GM19239 (cell line): ENCODE measurements at regions not wholly inside any gene's neighbourhood (a gene's known extent, or its start where the extent isn't known, plus 50 kb on each side); places are given as distances from the start of the nearest gene placed in this dataset.

Experiments used
- DNase-seq: peaks from one replicate; pipeline ENCODE4 v3.0.0; 2011; ENCODE audit warnings: low spot score; ENCODE audit not compliant: insufficient read length
- FAIRE-seq: peaks from 2 replicates; lab custom pipeline; 2011; peaks lifted over from hg19 to GRCh38; lab: Jason Lieb, UNC

DNA sequence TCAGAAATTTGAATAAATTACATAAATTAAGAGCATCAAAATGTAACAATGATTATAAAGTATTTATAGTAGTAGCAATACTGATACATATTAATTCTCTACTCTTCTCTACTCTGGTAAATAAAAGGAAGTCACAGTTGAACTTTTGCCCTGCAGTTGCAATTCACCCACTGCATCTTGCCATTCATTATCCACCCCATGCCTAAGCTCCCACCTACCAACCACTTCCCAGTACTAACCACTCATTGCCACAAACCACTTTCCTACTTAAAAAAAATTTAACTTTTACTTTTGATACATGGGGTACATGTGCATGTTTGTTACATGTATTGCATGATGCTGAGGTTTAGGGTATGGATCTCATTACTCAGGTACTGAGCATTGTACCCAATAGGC, 174.0 kb downstream of the RASSF9 start:
- no peak for DNase-seq
- no peak for FAIRE-seq

DNA sequence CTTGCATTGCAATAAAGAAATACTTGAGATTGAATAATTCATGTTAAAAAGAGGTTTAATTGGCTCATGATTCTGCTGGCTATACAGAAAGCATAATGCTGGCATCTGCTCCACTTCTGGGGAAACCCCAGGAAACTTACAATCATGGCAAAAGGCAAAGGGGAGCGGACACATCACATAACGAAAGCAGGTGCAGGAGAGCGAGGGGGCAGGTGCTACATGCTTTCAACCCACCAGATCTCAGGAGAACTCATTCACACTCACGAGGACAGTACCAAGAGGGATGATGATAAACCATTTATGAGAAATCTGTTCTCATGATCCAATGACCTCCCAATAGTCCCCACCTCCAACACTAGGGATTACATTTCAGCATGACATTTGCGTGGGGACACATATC, 172.6 kb downstream of the RASSF9 start:
- FAIRE-seq (no peak), DNase-seq (no peak)

DNA sequence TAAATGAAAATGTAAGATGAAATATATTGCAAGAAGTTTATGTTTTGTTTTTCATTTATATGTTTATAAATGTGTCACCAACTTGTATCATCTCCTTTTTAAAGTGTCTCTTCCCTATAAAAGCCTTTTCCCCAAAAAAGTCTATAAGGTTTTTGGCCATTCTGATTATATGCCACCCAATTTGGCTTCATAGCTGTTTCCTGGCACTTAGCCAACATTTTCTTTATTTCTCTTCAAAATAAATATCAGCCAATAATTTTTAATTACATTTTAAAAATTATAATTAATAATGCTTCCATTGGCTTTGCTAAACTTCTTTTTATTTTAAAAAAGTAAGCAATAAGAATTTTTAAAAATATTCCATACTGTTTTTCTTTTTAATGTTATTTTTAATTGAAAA, 171.8 kb downstream of the RASSF9 start:
- FAIRE-seq (no peak), DNase-seq (no peak)

DNA sequence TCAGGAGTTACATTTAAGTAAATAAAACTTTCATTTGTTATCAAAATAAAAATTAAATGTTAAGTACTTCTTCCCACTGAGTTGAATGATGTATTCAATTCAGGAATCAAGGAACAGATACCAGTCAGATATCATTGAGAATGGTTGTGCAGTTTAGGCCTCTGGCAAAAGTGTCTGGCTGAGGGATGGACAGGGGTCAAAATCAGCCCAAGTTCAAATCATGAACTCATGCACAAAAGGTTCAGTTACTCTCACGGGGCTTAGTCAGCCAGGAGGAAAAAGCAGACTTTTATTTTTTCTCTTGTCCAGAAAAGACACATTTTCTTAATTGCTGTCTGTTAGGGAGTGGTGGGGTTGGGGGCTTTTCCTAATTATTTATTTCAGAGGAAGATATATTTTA, 166.3 kb downstream of the RASSF9 start:
- no peak for FAIRE-seq

DNA sequence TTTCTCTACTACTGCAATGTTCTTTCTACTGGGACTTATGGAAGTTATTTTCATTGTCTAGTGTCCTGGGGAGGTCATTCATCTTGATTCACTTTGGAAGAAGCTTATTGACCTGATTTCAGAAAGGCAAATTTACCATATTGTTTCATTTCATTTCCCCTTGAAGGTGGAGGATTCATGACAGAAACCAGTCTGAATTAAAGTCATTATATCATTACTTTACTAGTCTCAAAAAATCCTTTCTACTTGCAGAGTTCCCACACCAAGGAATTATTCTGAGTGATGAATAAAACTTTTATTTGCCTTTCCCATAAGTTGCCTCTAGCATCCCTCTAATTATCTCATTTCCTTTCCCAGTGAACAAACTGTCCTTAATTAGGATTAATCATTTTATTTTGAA, 163.8 kb downstream of the RASSF9 start:
- FAIRE-seq (no peak), DNase-seq (no peak)

More for the DNA sequence above, 166.3 kb downstream of the RASSF9 start:
- DNase-seq: no peak

DNA sequence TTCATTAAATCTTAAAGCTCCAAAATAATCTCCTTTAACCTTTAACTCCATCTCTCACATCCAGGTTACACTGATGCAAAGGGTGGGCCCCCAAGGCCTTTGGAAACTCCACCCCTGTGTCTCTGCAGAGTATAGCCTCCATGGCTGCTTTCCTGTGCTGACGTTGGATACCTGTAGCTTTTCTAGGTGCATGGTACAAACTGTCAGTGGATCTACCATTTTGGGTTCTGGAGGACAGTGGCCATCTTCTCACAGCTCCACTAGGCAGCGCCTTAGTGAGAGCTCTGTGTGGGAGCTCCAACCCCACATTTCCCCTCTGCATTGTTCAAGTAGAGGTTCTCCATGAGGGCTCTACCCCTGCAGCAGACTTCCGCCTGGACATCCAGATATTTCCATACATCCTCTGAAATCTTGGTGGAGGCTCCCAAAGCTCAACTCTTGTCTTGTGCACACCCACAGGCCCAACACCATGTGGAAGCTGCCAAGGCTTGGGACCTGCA, 162.2 kb downstream of the RASSF9 start:
- DNase-seq (no peak), FAIRE-seq (no peak)

DNA sequence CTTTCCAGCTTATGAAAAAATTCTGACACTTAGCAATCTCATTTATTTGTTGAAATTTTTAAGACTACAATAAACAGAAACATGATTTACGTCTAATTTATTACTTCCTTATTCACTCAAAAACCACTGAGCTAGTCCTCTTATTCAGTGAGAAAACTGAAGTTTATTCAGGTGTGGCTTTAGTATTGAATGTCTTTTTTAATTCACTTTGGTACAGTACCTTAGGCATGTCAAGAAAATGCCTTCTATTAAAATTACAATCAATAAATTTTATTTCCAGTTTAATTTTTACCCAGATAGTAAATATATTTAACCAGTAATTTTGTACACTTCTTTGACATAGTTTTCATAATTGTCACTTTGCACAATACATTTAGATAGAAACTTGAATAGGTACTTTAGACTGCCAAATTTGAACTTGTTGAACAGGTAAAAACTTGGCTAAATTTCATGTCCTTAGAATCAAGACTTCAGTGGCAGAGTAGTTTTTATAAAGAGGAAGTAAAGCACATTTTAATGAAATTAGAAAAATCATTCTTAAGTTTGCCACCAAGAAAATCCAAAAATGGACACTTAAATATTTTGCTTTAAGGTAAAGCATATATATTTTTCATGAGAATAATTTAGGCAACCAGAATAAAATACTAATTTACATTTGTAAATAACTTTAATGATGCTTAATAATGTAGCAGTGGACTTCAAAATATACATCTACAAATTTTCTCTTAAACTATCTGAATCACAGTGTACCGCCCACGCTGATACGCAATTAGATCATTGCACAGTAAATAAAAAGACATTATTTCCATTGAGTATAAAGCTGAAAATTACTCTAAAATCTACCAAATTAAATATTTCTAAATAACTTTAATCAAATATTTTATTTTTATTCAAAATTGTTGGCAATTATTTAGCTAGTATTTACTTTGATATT, 159.1 kb downstream of the RASSF9 start:
- DNase-seq (no peak), FAIRE-seq (no peak)

DNA sequence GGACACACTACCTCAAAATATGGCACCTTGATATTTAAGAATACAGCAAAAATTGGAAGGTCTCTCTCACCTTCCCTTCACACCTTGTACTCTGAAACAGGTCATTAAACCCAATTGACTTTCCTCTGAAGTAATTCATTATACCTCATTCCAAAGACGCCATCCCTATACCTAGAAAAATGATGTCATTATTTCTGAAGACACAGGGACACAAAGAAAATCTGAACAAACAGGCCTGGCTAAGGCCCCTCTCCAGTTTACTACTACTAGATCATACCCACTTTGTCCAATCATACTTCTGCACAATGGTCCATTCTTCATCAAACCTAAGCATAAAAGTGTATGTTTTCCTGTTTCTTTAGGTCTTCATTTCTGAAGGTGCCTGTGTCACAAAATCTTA, 156.9 kb downstream of the RASSF9 start:
- DNase-seq (no peak), FAIRE-seq (no peak)

DNA sequence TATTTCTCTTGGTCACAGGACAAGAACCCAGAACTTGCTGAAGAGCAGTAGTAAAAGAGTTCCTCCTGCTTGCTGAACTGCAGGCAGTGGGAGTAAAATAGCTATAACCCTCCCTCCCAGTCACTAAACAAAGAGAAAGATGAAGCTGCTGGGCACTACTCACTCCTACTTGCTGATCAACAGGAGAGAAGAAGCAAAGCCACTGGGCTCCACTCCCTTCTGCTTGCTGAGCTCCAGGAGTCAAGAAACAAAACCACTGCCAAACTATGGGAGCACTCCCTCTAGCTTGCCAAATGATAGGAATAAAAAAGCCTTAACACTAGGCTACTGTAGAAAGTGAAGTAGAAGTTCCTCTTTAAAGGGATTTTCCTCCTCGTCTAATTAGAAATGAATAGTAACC, 155.3 kb downstream of the RASSF9 start:
- FAIRE-seq: no peak
- no peak for DNase-seq

DNA sequence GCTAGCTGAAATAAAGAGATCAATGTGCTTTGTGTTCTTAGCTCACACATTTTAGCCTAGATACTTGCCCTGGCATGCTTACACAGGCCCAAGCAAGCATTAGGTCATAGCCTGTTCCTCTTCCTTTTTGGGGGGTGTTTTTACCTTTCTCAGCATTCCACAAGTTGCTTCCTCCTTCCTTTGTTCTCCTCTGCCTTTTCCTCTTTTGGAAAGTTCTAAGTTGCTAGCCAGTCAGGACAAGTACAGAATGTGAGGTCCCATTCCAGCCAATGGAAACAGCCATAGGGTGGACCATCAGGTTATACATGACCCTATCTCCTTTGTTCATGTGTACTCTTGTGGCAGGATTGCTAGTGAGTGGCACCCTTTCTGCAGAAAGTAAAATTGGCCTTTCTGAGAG, 154.9 kb downstream of the RASSF9 start:
- FAIRE-seq: no peak
- no peak for DNase-seq

DNA sequence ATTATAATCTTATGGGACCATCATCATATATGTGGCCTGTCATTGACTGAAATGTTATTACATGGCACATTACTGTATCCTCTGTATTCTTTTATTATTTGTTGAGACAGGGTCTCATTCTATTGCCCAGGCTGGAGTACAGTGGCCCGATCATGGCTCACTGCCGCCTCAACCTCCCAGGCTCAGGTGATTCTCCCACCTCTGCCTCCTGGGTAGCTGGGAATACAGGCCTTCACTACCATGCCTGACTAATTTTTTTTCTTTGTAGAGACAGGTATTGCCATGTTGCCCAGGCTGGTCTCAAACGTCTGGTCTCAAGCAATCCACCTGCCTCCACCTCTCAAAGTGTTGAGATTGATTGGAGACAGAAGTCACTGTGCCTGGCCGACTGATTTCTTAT, 153.2 kb downstream of the RASSF9 start:
- DNase-seq: no peak
- no peak for FAIRE-seq

DNA sequence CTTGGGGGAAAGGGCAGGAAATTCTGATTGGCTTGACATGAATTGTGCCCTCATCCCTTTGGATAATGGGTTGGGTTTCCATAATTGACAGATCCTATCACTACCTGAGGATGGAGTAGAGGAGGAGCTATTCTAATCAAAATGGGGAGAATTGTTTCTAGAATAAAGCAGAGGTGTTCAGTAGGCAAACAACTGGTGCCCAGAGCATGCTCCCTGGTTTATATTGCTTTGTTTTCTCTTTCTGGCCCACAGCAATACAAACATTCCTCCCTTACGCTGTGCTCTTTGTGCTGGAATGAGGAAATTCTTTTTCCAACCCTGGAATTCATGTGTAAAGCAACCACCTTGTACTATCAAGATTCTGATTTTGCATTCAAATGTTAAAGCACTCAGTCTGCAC, 147.4 kb downstream of the RASSF9 start:
- FAIRE-seq (no peak), DNase-seq (no peak)

DNA sequence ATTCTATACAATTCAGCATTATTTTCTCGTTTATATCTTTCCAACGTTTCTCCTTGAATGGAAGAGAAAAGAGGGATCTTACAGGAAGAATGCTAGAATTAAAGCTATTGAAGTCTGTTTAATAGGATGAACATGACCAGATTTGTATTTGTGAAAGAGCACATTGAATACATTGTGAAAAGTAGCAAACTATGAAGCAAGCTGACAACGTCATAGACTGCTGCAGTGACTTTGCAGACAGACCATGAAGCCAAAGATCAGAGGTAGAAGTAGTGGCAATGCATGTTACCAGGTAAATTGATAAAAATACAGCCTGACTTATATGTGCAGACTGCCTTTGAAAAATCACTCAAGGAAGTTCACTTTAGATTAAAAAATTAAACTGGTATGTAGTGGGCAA, 146.1 kb downstream of the RASSF9 start:
- FAIRE-seq (no peak), DNase-seq (no peak)

DNA sequence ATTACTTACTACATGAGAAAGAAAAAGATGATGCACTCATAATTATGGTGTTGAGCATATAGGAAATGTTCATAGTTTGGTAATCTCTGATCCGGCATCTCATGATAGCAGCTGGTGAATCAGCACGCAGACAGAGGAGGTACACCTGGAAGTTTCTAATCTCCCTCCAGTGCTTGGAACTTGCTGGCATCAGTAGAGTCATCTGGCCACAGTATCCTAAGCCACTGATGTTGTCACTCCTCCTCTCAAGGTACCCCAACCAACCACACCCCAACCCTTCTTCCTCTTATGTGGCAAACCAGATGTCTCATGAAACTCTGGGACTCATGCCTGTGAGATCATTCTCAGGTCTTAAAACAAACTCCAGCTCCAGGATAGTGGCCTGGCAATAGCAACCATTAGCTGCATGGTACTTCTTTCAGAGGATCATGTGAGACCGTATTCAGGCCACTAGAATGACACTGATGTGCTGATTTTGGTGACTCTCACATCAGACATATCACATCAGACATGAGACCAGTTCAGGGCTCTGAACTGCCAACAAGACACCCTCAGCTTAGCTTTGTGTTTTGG, 143.0 kb downstream of the RASSF9 start:
- FAIRE-seq (no peak), DNase-seq (no peak)

DNA sequence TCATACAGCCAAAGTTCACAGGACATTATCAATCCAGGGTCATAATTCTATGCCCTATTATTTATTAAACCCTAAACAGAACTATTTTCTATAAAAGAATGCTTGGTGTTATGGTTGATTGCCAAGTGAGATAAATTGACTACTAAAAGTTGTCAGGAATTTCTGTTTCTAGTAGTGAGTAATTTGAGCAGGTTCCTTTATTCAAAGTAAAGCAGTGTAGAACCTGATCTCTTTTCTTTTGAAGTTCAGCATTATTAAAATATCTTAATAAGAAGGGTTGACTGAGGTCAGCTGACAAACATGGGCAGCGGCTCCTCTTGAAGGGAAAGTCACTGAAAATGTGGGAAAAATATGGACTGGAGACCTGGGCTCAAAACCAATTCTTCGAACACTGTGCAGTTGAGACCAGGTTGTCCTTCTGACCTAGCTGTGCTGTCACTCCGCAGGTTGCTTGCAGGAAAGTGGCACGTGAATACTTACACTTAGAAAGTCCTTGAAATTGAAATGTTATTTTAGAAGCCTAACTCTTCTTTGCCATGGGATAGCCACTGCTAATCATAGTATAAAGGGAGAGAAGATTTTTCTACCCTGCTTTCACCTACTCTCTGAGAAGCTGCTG, 141.0 kb downstream of the RASSF9 start:
- DNase-seq: no peak
- FAIRE-seq: no peak

DNA sequence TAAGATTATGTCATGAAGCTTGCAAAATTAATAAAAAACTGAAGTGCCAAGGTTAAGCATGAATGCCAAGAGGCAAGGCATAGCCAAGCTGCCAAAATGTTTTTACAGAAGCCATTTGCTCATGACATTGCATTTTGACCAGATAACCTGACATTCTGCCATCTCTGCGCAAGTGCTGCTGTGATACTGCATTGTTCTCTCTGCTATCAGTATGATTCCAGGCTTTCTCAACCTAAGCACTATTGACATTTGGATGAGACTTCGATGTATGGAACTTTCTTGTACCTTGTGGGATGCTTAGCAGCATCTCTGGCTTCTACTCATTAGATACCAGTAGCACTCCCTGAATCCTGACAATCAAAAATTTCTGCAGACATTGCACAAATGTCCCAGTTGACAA, 139.2 kb downstream of the RASSF9 start:
- FAIRE-seq (no peak), DNase-seq (no peak)

DNA sequence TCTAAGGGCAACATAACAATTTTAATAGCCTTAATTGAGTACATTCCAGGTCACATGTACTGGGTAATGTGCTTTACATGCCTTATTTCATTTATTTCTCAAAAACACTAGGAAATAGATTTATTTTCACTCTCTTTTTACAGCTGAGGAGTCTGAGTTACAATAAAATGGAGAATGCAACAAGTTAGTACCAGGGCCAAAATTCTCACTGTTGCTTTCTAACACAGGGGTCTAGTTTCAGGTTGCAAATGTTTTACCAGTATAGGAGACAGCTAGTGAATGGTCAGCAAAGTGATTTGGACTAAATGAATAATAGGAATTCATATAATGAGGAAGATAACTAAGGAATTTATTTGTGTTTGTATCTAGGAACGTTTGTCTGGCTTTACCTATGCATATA, 137.3 kb downstream of the RASSF9 start:
- FAIRE-seq (no peak), DNase-seq (no peak)

DNA sequence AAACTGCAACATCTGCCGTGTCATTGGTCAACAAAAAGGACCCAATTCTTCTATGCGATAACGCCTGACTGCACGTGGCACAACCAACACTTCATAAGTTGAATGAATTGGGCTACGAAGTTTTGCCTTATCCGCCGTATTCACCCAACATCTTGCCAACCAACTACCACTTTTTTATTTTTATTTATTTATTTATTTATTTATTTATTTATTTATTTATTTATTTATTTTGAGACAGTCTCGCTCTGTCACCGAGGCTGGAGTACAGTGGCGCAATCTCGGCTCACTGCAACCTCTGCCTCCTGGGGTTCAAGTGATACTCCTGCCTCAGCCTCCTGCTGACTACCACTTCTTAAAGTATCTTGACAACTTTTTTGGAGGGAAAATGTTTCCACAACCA, 127.4 kb downstream of the RASSF9 start:
- DNase-seq: no peak
- no peak for FAIRE-seq

DNA sequence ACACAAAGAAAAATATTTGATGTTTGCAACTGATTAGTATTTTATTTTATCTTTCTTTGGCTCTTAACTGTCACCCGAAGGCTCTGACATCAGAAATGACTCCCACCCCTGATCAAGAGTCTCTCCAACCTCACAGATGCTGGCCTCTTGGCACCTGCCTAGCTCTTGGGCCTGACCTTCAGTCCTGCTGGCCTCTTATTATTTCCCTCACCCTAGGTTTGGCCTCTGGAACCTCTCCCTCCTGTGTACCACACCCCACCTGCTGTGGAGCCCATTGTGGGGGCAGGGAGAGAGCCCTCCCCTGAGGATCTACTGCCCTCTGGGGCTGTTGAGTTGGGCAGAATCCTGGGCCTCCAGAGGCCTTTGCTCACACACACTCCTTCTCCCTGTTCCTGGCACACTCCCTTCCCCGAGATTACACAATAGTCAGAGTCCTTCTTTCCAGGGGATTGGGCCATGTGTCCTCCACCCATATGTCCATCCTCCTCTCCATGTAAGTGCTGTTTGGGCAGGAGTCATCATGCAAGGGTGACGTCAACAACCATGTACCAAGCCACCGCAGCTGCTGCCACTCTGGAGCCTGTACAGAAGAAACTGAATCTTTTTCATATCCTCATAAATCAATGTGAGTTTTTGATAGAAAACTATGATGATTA, 124.3 kb downstream of the RASSF9 start:
- FAIRE-seq: no peak
- no peak for DNase-seq

DNA sequence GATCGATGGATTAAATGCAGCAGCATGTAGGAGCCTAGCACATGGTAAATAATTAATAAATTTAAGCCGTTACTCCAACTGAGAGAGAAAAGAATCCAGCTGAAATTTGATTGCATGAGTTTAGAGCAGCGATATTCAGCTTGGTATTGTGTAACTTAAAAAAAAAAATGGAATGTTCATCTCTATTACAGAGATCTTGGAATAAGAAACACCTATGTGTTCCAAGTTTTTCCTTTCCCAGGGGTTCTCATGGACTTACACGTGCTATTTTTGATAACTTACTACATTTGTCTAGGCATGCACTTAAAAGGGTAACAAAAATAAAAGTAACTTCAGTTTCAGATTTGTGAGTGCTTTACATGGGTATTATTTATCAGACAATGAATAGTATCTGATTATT, 122.8 kb downstream of the RASSF9 start:
- DNase-seq (no peak), FAIRE-seq (no peak)

DNA sequence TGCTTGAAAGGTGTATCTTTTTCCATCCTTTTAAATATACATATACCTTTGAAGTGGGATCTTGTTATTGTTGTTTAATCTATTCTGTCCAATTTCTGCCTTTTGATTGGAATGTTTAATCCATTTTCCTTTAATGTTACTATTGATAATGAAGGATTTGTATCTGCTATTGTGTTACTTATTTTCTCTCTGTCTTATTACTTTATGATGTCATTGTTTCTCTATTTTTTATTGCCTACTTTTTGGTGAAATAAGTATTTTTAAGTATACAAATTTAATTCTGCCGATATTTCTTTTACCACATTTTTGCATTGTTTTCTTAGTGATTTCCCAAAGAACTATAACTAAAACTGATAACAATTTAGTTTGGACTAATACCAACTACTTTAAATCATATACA, 121.8 kb downstream of the RASSF9 start:
- FAIRE-seq (no peak), DNase-seq (no peak)
